ENCODE measurements at regions not wholly inside any gene's neighbourhood (a gene's known extent, or its start where the extent isn't known, plus 50 kb on each side); places are given as distances from the start of the nearest gene placed in this dataset.

- WGBS = 68% methylated on average over 4 of the region's 4 CpGs
- no peak overlapping the region for H3K4me3 ChIP-seq
- H3K27me3 ChIP-seq (replicated peaks; ENCODE audit: insufficient read depth) = no peaks in the 10 kb centered on the region
- no peaks in the 10 kb centered on the region for H3K36me3 ChIP-seq
- no peak for TF ChIP-seq CTCF (IDR thresholded peaks at IDR 0.05)
- H3K9me3 ChIP-seq = no peaks in the 10 kb centered on the region
- H3K27ac ChIP-seq = no peak overlapping the region
- H3K4me1 ChIP-seq (replicated peaks) = no peaks in the 10 kb centered on the region
- DNase-seq (ENCODE audit: low spot score) = no peak
- intact Hi-C loops (cut with DNase I) = no loop called here
These were observed 396.5 kb downstream of the OCA2 start for GRCh38 chr15:27702581-27702980.

GRCh38 chr15:27701956-27702355 lies 397.2 kb downstream of the OCA2 start:
- 85% methylated on average over 11 of the region's 11 CpGs for WGBS
- H3K9me3 ChIP-seq = no peaks in the 10 kb centered on the region
- no peaks in the 10 kb centered on the region for H3K4me1 ChIP-seq (replicated peaks)
- no peak overlapping the region for H3K27ac ChIP-seq
- H3K4me3 ChIP-seq = no peak overlapping the region
- no peaks in the 10 kb centered on the region for H3K27me3 ChIP-seq (replicated peaks; ENCODE audit: insufficient read depth)
- intact Hi-C loops (cut with DNase I) = no loop called here
- no peaks in the 10 kb centered on the region for H3K36me3 ChIP-seq
- TF ChIP-seq POLR2A (IDR thresholded peaks at IDR 0.05) (no peak), CTCF (IDR thresholded peaks at IDR 0.05) (no peak), POLR2AphosphoS5 (IDR thresholded peaks at IDR 0.05) (no peak)
- DNase-seq (ENCODE audit: low spot score) = no peak

- no peak for DNase-seq (ENCODE audit: low spot score)
- H3K27ac ChIP-seq = no peak overlapping the region
- H3K4me1 ChIP-seq (replicated peaks) = no peaks in the 10 kb centered on the region
- no peaks in the 10 kb centered on the region for H3K9me3 ChIP-seq
- no peaks in the 10 kb centered on the region for H3K27me3 ChIP-seq (replicated peaks; ENCODE audit: insufficient read depth)
- WGBS = 90% methylated on average over 3 of the region's 3 CpGs
- intact Hi-C loops (cut with DNase I) = no loop called here
- TF ChIP-seq POLR2A (IDR thresholded peaks at IDR 0.05) = no peak
- TF ChIP-seq POLR2AphosphoS5 (IDR thresholded peaks at IDR 0.05) = no peak
- TF ChIP-seq CTCF (IDR thresholded peaks at IDR 0.05) = no peak
- no peak overlapping the region for H3K4me3 ChIP-seq
- H3K36me3 ChIP-seq = no peaks in the 10 kb centered on the region
These were observed 398.1 kb downstream of the OCA2 start for GRCh38 chr15:27701014-27701413.

- no peak for DNase-seq (ENCODE audit: low spot score)
- no peak for TF ChIP-seq POLR2A (IDR thresholded peaks at IDR 0.05)
- TF ChIP-seq POLR2AphosphoS5 (IDR thresholded peaks at IDR 0.05) = no peak
- TF ChIP-seq CTCF (IDR thresholded peaks at IDR 0.05) = no peak
- H3K9me3 ChIP-seq = no peaks in the 10 kb centered on the region
- H3K4me3 ChIP-seq = no peak overlapping the region
- H3K27me3 ChIP-seq (replicated peaks; ENCODE audit: insufficient read depth) = no peaks in the 10 kb centered on the region
- no peaks in the 10 kb centered on the region for H3K4me1 ChIP-seq (replicated peaks)
- intact Hi-C loops (cut with DNase I) = no loop called here
- no peaks in the 10 kb centered on the region for H3K36me3 ChIP-seq
- 91% methylated on average over 4 of the region's 4 CpGs for WGBS
- H3K27ac ChIP-seq = no peak overlapping the region
These were observed 399.4 kb downstream of the OCA2 start for GRCh38 chr15:27699699-27700098.

- DNase-seq (ENCODE audit: low spot score) = no peak
- Histone ChIP-seq H3K27ac (no peak overlapping the region), H3K36me3 (no peaks in the 10 kb centered on the region), H3K4me3 (no peak overlapping the region), H3K4me1 (replicated peaks) (no peaks in the 10 kb centered on the region), H3K27me3 (replicated peaks; ENCODE audit: insufficient read depth) (no peaks in the 10 kb centered on the region), H3K9me3 (no peaks in the 10 kb centered on the region)
- TF ChIP-seq POLR2A (IDR thresholded peaks at IDR 0.05) (no peak), CTCF (IDR thresholded peaks at IDR 0.05) (no peak), POLR2AphosphoS5 (IDR thresholded peaks at IDR 0.05) (no peak)
- intact Hi-C loops (cut with DNase I) = no loop called here
- WGBS = 47% methylated on average over 4 of the region's 4 CpGs
These were observed 402.6 kb downstream of the OCA2 start for GRCh38 chr15:27696530-27696929.

Data from prostate gland (tissue), 2 donors.